KMS-11 (cell line): ENCODE measurements at regions not wholly inside any gene's neighbourhood (a gene's known extent, or its start where the extent isn't known, plus 50 kb on each side); places are given as distances from the start of the nearest gene placed in this dataset.

Source experiments
- H2AFZ ChIP-seq: fragments of 200-600 bp; sonication (generic); 2 replicates; pipeline ENCODE4 v1.6.1; 2016; ENCODE audit warnings: antibody characterized with exemption, mixed run types, low read depth
- H3K27ac ChIP-seq: fragments of 200-600 bp; sonication (generic); 2 replicates; pipeline ENCODE4 v1.6.1; 2016; ENCODE audit warnings: mild to moderate bottlenecking, mixed run types
- H3K27me3 ChIP-seq: fragments of 200-600 bp; sonication (generic); 2 replicates; pipeline ENCODE4 v1.6.1; 2017; ENCODE audit warnings: mild to moderate bottlenecking, low read depth, mixed run types, moderate library complexity; ENCODE audit not compliant: insufficient read depth
- H3K36me3 ChIP-seq: fragments of 200-600 bp; sonication (generic); 2 replicates; pipeline ENCODE4 v1.6.1; 2017; ENCODE audit warnings: mild to moderate bottlenecking, mixed run types; ENCODE audit not compliant: insufficient read depth
- H3K4me1 ChIP-seq: fragments of 200-600 bp; sonication (generic); 2 replicates; pipeline ENCODE4 v1.6.1; 2016; ENCODE audit warnings: mild to moderate bottlenecking, low read depth, mixed run types; ENCODE audit not compliant: poor library complexity, severe bottlenecking
- H3K4me2 ChIP-seq: fragments of 200-600 bp; sonication (generic); 2 replicates; pipeline ENCODE4 v1.7.0; 2016; ENCODE audit warnings: mild to moderate bottlenecking, mixed run types
- H3K4me3 ChIP-seq: fragments of 200-600 bp; sonication (generic); IDR thresholded peaks from 2 replicates; pipeline ENCODE4 v1.6.1; 2017; ENCODE audit warnings: low read depth, low read length, mixed read lengths; ENCODE audit not compliant: insufficient read depth
- H3K79me2 ChIP-seq: fragments of 200-600 bp; sonication (generic); 2 replicates; pipeline ENCODE4 v1.6.1; 2016; ENCODE audit warnings: low read depth, mixed run types; ENCODE audit not compliant: insufficient read depth
- H3K9ac ChIP-seq: fragments of 200-600 bp; sonication (generic); 2 replicates; pipeline ENCODE4 v1.6.1; 2016; ENCODE audit warnings: mild to moderate bottlenecking, mixed run types
- H4K20me1 ChIP-seq: fragments of 200-600 bp; sonication (generic); 2 replicates; pipeline ENCODE4 v1.6.1; 2016; ENCODE audit warnings: mild to moderate bottlenecking, mixed run types; ENCODE audit not compliant: insufficient read depth
- CTCF ChIP-seq: fragments of 200-600 bp; sonication (generic); conservative IDR thresholded peaks from 2 replicates; pipeline ENCODE4 v1.6.1; 2017; ENCODE audit warnings: low read depth, mild to moderate bottlenecking, antibody characterized with exemption, low read length, moderate library complexity, mixed read lengths

DNA sequence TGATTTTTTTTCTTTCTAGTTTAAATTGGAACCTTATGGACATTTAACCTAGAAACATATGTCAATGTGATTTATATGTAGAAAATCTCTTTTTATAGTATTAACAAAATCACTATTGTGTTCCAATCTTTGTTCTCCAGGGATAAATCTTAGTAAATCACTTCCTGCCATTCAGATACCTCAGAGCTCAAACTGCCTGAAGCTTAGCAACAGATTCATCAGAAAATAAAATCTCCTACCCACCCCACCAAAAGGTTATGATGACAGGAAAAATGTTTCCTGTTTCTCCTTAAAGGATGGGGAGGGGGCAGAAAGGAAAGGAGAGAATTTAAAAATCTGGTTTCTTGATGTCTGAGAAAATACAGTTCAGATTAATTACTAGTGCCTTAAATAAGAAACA is 105.0 kb upstream of the TUT7 start:
- no peaks in the 10 kb centered on the region for H4K20me1 ChIP-seq
- H3K9ac ChIP-seq = no peak overlapping the region
- H3K4me3 ChIP-seq = no peak overlapping the region
- no peak overlapping the region for H3K4me2 ChIP-seq
- no peaks in the 10 kb centered on the region for H3K4me1 ChIP-seq
- no peak overlapping the region for H2AFZ ChIP-seq
- no peaks in the 10 kb centered on the region for H3K79me2 ChIP-seq
- H3K27ac ChIP-seq = no peak overlapping the region
- TF ChIP-seq CTCF = no peak
- H3K27me3 ChIP-seq = no peaks in the 10 kb centered on the region
- no peaks in the 10 kb centered on the region for H3K36me3 ChIP-seq

DNA sequence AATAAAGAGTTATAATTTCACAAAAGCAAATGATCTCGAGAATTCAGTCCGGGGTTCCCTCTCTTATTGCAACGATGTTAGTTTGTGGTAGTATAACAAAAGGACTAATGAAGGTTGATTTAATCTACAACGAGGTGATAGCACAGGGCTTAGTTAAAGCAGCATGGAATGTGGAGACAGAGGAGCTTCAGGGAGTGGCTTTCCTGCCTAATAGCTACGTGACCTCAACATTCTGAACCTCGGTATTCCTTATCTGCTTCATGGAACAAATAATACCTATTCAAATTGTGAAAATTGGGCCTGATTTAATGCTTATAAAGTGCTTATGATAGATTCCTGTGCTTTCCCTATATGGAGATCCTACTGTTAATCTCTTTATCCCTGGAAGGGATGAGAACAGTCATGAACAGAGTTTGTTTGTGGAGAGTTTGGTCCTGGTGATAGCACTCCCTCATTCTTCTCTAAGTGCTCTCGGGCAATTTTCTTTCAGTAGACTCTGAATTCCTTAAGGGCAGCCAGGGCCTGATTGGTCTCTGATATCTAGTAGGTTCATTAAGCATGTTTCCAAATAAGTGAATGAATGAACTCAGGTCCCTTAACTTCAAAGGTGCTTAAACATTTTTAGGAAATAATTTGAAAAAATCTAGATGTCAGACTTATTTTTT is 104.1 kb upstream of the TUT7 start:
- Histone ChIP-seq H3K27ac (no peak overlapping the region), H3K4me1 (no peaks in the 10 kb centered on the region), H3K4me2 (no peak overlapping the region), H3K36me3 (no peaks in the 10 kb centered on the region), H3K9ac (no peak overlapping the region), H3K27me3 (no peaks in the 10 kb centered on the region), H4K20me1 (no peaks in the 10 kb centered on the region), H2AFZ (no peak overlapping the region), H3K79me2 (no peaks in the 10 kb centered on the region), H3K4me3 (no peak overlapping the region)
- TF ChIP-seq CTCF = no peak

GRCh38 chr9:86456416-86456815 is 102.2 kb upstream of the TUT7 start:
- TF ChIP-seq CTCF = no peak
- Histone ChIP-seq H3K4me3 (no peak overlapping the region), H3K27ac (no peak overlapping the region), H3K79me2 (no peaks in the 10 kb centered on the region), H3K9ac (no peak overlapping the region), H3K27me3 (no peaks in the 10 kb centered on the region), H3K4me2 (no peak overlapping the region), H2AFZ (no peak overlapping the region), H3K4me1 (no peaks in the 10 kb centered on the region), H4K20me1 (no peaks in the 10 kb centered on the region), H3K36me3 (no peaks in the 10 kb centered on the region)

GRCh38 chr9:86454701-86455615 is 100.7 kb upstream of the TUT7 start:
- H2AFZ ChIP-seq = no peak overlapping the region
- no peaks in the 10 kb centered on the region for H3K79me2 ChIP-seq
- no peaks in the 10 kb centered on the region for H3K36me3 ChIP-seq
- no peak overlapping the region for H3K4me3 ChIP-seq
- H3K4me1 ChIP-seq = no peaks in the 10 kb centered on the region
- no peak overlapping the region for H3K9ac ChIP-seq
- H4K20me1 ChIP-seq = no peaks in the 10 kb centered on the region
- TF ChIP-seq CTCF = no peak
- no peak overlapping the region for H3K27ac ChIP-seq
- H3K4me2 ChIP-seq = no peak overlapping the region
- H3K27me3 ChIP-seq = no peaks in the 10 kb centered on the region
